ENCODE measurements at regions not wholly inside any gene's neighbourhood (a gene's known extent, or its start where the extent isn't known, plus 50 kb on each side); places are given as distances from the start of the nearest gene placed in this dataset.

GRCh38 chr10:120253131-120253530 lies 203.9 kb upstream of the PLPP4 start:
- no peak for TF ChIP-seq CTCF (IDR thresholded peaks at IDR 0.05)
- no peak for TF ChIP-seq POLR2A (IDR thresholded peaks at IDR 0.05)

Data from right lobe of liver (tissue), 4 donors.